ENCODE measurements at regions not wholly inside any gene's neighbourhood (a gene's known extent, or its start where the extent isn't known, plus 50 kb on each side); places are given as distances from the start of the nearest gene placed in this dataset.

GRCh38 chr1:163540727-163541126 is 219.0 kb downstream of the NUF2 start:
- Histone ChIP-seq H3K4ac (ENCODE audit: low read depth, low read length) (no peak overlapping the region), H3K56ac (ENCODE audit: insufficient read length, low read depth, low read length) (no peak overlapping the region), H3T11ph (ENCODE audit: low read length) (no peak overlapping the region), H3K23ac (ENCODE audit: insufficient read length, low read depth, low read length) (no peak overlapping the region), H3K27ac (ENCODE audit: insufficient read length, low read depth, low read length) (no peak overlapping the region), H3K4me2 (ENCODE audit: insufficient read depth, insufficient read length, low read length) (no peak overlapping the region), H4K8ac (replicated peaks; ENCODE audit: insufficient read length, low read depth, low read length) (no peak overlapping the region), H3K79me2 (ENCODE audit: insufficient read depth, low read length) (no peaks in the 10 kb centered on the region), H3K14ac (ENCODE audit: insufficient read depth, low read length) (no peak overlapping the region), H4K5ac (ENCODE audit: insufficient read length, low read depth, low read length) (no peak overlapping the region), H2AFZ (ENCODE audit: low read length) (no peak overlapping the region), H2BK12ac (ENCODE audit: insufficient read length, low read depth, low read length) (no peak overlapping the region), H3K9ac (ENCODE audit: extremely low read depth, insufficient read length, low read length) (no peak overlapping the region), H2BK120ac (ENCODE audit: low read depth, low read length, poor library complexity, severe bottlenecking) (no peak overlapping the region), H2BK20ac (ENCODE audit: low read depth, low read length, poor library complexity, severe bottlenecking) (no peak overlapping the region), H3K4me1 (ENCODE audit: insufficient read depth, low read length) (peaks cover 8% of the 10 kb centered on the region; the same call in 1 of the 2 replicates), H3K23me2 (ENCODE audit: insufficient read length, low read depth, low read length, poor library complexity, severe bottlenecking) (no peaks in the 10 kb centered on the region), H4K91ac (ENCODE audit: insufficient read length, low read depth, low read length) (no peak overlapping the region), H3K9me3 (ENCODE audit: control insufficient read depth, low read depth, low read length) (no peaks in the 10 kb centered on the region), H2BK5ac (ENCODE audit: insufficient read length, low read length) (no peak overlapping the region), H3K18ac (ENCODE audit: insufficient read length, low read depth, low read length) (no peak overlapping the region), H2BK15ac (ENCODE audit: low read depth, low read length) (no peak overlapping the region), H2AK5ac (ENCODE audit: insufficient read length, low read length) (no peak overlapping the region), H3K27me3 (ENCODE audit: insufficient read depth, low read length) (no peaks in the 10 kb centered on the region), H3K79me1 (ENCODE audit: insufficient read depth, low read depth, low read length, poor library complexity, severe bottlenecking) (no peaks in the 10 kb centered on the region), H4K20me1 (ENCODE audit: control insufficient read depth, insufficient read depth, insufficient read length) (no peaks in the 10 kb centered on the region)
- Mint-ChIP-seq H3K36me3 (ENCODE audit: insufficient read depth in 1 of 3, low read depth in 3 of 3) (peaks cover 0 to under 1% (median 0%) of the 10 kb centered on the region in 3 experiments; a peak in 1 of 7 replicates), H3K4me3 (no peak overlapping the region), H3K27me3 (ENCODE audit: low read depth) (no peaks in the 10 kb centered on the region; the same call in 1 of the 2 replicates), H3K4me1 (peaks cover 19 to 32% of the 10 kb centered on the region in 2 experiments), H3K27ac (no peak overlapping the region), H3K9me3 (peaks cover 0 to under 1% of the 10 kb centered on the region in 2 experiments; a peak in 3 of 5 replicates)
- DNase-seq, result no peak
- no CpG with 5 or more reads among the region's 2 CpGs for WGBS (ENCODE audit: extremely low coverage, insufficient read length, low lambda C conversion rate)
- no peak for TF ChIP-seq CTCF (conservative IDR thresholded peaks at IDR 0.05)
